Activated T-cell treated with anti-CD3 and anti-CD28 coated beads, Interleukin-2, amount 50 U/mL, for 24 hours (primary cell): ENCODE measurements at regions not wholly inside any gene's neighbourhood (a gene's known extent, or its start where the extent isn't known, plus 50 kb on each side); places are given as distances from the start of the nearest gene placed in this dataset.

Source experiments
- DNase-seq: peaks from one replicate; pipeline ENCODE4 v3.0.0-alpha.2; 2020
- H3K27ac Mint-ChIP-seq: 2 replicates; pipeline ENCODE4 v1.8.0; 2020; ENCODE audit warnings: mild to moderate bottlenecking, mixed read lengths
- H3K27me3 Mint-ChIP-seq: 2 replicates; pipeline ENCODE4 v1.8.0; 2020; ENCODE audit warnings: mixed read lengths
- H3K36me3 Mint-ChIP-seq: 2 replicates; pipeline ENCODE4 v1.8.0; 2020; ENCODE audit warnings: low read depth, mixed read lengths
- H3K4me1 Mint-ChIP-seq: 2 replicates; pipeline ENCODE4 v1.8.0; 2020; ENCODE audit warnings: low read depth, mixed read lengths
- H3K4me3 Mint-ChIP-seq: 2 replicates; pipeline ENCODE4 v1.8.0; 2020; ENCODE audit warnings: mild to moderate bottlenecking, moderate library complexity, mixed read lengths
- H3K9me3 Mint-ChIP-seq: 2 replicates; pipeline ENCODE4 v1.8.0; 2020; ENCODE audit warnings: mixed read lengths

DNA sequence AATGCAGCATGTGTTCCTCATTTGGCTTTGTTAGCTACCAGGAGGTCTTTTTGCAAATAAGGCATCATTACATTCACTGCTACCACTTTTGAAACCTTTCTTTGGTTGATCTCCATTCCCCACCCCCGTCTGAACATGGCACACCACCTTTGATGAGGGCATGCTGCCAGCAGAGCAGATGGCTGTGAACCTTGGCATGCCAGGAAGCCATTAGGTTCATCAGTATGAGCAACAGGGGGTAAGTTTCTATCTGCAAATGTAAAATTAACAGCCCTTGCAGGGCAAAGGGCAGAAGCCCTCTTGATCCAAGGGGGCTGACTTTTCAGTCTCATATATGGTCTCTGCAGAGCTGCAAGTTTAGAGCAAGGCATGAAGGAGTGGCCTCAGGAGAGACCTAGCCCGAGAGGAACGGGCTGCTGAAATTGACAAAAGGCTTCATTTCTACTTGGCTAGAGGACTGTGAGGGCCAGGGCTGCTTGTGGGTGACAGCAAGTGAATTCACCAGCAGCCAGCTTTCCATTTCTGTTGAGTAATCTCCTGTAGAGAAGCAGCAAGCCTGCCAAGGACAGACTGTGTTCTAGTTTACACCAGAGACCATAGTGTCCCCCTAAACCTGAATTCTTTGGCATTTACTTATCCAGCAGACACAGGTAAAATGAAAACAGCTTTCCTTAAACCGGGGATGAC lies 127.9 kb downstream of the ZNF326 start:
- Mint-ChIP-seq H3K27me3 (peaks cover 41% of the 10 kb centered on the region), H3K4me3 (no peak overlapping the region), H3K27ac (no peak overlapping the region), H3K4me1 (peaks cover 2% of the 10 kb centered on the region), H3K9me3 (no peaks in the 10 kb centered on the region), H3K36me3 (no peaks in the 10 kb centered on the region)
- no peak for DNase-seq

GRCh38 chr1:90114521-90115141 lies 119.7 kb downstream of the ZNF326 start:
- H3K4me1 Mint-ChIP-seq = no peaks in the 10 kb centered on the region
- no peak for DNase-seq
- no peaks in the 10 kb centered on the region for H3K36me3 Mint-ChIP-seq
- no peak overlapping the region for H3K27ac Mint-ChIP-seq
- peaks cover 37% of the 10 kb centered on the region for H3K27me3 Mint-ChIP-seq
- H3K9me3 Mint-ChIP-seq = no peaks in the 10 kb centered on the region
- no peak overlapping the region for H3K4me3 Mint-ChIP-seq

DNA sequence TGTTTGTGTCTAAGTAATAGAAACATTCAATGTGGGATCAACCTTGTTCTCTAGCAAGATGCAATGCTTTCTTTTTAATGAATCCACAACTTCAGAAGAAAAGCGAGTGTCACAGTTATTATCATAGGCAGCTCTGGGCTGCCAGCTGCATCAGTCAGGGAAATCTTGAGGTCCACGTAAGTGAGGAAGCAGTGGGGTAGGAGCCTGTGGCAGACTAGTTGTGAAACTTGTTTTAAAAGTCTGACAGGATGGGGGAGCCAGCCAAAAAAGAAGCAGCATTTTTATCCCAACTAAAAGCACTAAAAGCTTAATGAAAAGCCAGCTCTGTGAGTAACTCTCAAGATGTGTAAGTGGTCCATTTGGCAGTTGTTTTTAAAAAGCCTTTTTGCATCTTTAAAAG lies 113.1 kb downstream of the ZNF326 start:
- Mint-ChIP-seq H3K9me3 (no peaks in the 10 kb centered on the region), H3K27me3 (peaks cover 27% of the 10 kb centered on the region), H3K4me3 (no peak overlapping the region), H3K36me3 (no peaks in the 10 kb centered on the region), H3K27ac (no peak overlapping the region), H3K4me1 (no peaks in the 10 kb centered on the region)
- no peak for DNase-seq

DNA sequence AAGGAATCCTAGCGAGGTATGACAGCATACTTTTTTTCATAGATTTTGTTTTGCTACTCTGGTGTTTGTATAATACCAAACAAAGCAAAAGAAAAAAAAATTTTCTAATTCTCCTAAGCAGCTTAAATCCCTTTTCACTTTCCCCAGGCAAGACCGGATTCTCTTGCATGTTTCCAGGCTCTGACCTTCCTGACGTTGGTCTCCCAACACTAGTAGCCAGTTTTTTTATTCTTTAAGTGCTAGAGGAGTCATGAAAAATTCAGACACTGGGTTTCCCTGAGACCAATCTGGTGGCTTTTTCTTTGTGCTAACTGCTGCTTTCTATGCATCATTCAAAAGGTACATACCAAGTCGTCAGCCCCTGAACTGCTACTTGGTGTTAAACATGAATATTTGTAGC lies 111.4 kb downstream of the ZNF326 start:
- Mint-ChIP-seq H3K4me3 (no peak overlapping the region), H3K9me3 (no peaks in the 10 kb centered on the region), H3K4me1 (no peaks in the 10 kb centered on the region), H3K27me3 (peaks cover 25% of the 10 kb centered on the region), H3K27ac (no peak overlapping the region), H3K36me3 (no peaks in the 10 kb centered on the region)
- DNase-seq = no peak

DNA sequence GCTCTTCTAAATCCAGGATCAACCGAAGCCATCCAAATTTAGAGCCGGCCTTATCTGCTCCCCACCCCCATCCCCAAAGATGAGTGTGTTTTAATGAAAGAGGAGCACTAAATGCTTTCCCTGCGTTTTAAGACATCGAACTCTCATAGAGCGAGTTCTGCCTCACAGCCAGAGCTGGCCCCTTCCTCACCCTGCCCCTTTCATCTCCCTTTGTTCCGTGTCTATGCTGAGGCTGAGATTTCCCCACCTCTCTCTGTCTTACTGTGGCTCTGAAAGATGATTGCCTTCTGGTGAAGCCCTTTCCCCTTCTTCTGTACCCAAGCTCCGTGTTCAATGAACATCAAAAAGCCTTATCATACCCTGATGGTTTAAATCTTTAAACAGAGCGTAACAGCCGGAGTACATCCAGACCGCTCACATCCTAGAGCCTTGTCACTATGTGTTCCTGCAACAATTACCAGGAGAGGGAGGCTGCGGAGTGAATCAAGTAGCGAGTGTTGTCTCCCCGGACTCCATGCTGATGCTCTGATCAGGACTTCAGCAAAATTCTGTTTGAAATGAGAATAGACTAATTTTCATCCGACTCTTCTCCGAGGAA lies 110.1 kb downstream of the ZNF326 start:
- Mint-ChIP-seq H3K4me1 (no peaks in the 10 kb centered on the region), H3K9me3 (no peaks in the 10 kb centered on the region), H3K27me3 (peaks cover 20% of the 10 kb centered on the region), H3K4me3 (no peak overlapping the region), H3K36me3 (no peaks in the 10 kb centered on the region), H3K27ac (no peak overlapping the region)
- no peak for DNase-seq

- Mint-ChIP-seq H3K4me3 (no peak overlapping the region), H3K9me3 (no peaks in the 10 kb centered on the region), H3K36me3 (no peaks in the 10 kb centered on the region), H3K27me3 (peaks cover 5% of the 10 kb centered on the region), H3K27ac (no peak overlapping the region), H3K4me1 (no peaks in the 10 kb centered on the region)
- DNase-seq = no peak
These were observed 105.7 kb downstream of the ZNF326 start for GRCh38 chr1:90100566-90100965.

DNA sequence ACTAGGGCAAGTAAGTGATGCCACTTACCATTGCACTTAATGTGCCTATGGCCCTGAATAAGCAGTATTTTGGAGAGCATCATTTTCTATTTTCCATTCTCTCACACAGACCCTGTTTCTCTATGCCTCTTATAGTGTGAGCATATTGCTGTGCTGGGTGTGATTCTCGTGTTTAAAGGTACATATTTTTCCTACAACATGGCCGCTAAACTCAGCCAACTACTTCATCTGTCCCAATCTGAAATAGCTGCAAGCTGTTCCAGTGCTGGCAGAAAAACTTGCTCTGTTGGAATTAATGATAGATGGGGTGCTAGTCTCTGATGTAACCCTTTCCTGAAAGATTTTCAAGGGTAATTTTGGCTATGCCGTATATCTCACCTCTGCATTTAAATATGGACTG lies 97.5 kb downstream of the ZNF326 start:
- no peaks in the 10 kb centered on the region for H3K4me1 Mint-ChIP-seq
- peaks cover 39% of the 10 kb centered on the region for H3K27me3 Mint-ChIP-seq
- H3K27ac Mint-ChIP-seq = no peak overlapping the region
- no peaks in the 10 kb centered on the region for H3K36me3 Mint-ChIP-seq
- no peak overlapping the region for H3K4me3 Mint-ChIP-seq
- no peaks in the 10 kb centered on the region for H3K9me3 Mint-ChIP-seq
- DNase-seq = no peak
